ENCODE measurements at regions not wholly inside any gene's neighbourhood (a gene's known extent, or its start where the extent isn't known, plus 50 kb on each side); places are given as distances from the start of the nearest gene placed in this dataset.

DNA sequence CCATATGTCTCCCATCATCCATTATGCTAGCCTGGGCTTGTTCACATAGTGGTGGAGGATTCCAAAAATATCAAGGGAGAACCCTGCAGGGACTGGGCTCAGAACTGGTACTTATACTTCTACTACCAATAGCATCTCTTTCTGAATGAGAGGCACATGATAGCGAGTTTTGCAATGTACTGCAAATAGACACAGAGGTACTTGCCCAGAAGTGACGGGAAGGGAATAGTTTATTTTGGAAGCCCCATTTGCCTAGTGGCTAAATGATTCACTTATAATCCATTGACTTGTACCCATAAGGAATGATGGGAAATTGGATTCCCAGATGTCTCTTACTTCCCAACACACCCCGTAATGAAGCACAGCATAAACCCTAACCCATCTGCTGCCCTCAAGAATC is 124.8 kb upstream of the ERCC4 start:
- Histone ChIP-seq H3K4me1 (no peaks in the 10 kb centered on the region), H3K27ac (no peak overlapping the region), H3K27me3 (ENCODE audit: low read depth) (peaks cover 7% of the 10 kb centered on the region), H3K4me3 (no peak overlapping the region), H3K9me3 (no peaks in the 10 kb centered on the region), H3K36me3 (no peaks in the 10 kb centered on the region)
- TF ChIP-seq, protein P1, sequence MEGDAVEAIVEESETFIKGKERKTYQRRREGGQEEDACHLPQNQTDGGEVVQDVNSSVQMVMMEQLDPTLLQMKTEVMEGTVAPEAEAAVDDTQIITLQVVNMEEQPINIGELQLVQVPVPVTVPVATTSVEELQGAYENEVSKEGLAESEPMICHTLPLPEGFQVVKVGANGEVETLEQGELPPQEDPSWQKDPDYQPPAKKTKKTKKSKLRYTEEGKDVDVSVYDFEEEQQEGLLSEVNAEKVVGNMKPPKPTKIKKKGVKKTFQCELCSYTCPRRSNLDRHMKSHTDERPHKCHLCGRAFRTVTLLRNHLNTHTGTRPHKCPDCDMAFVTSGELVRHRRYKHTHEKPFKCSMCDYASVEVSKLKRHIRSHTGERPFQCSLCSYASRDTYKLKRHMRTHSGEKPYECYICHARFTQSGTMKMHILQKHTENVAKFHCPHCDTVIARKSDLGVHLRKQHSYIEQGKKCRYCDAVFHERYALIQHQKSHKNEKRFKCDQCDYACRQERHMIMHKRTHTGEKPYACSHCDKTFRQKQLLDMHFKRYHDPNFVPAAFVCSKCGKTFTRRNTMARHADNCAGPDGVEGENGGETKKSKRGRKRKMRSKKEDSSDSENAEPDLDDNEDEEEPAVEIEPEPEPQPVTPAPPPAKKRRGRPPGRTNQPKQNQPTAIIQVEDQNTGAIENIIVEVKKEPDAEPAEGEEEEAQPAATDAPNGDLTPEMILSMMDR (IDR thresholded peaks at IDR 0.05): no peak
- no peak for DNase-seq
- ATAC-seq: no peak
- intact Hi-C loops (cut with DNase I): no loop called here

DNA sequence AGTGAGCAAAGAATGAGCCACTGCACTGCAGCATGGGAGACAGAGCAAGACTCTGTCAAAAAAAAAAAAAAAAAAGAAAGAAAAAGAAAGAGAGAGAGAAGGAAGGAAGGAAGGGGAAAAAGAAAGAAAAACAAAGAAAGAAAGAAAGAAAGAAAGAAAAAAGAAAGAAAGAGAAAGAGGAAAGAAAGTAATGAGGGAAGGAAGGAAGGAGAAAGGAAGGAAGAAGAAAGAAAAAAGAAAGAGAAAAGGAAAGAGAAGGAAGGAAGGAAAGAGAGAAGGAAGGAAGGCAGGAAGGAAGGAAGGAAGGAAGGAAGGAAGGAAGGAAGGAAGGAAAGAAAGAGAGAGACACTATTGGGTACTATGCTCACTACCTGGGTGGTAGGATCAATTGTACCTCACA is 122.2 kb upstream of the ERCC4 start:
- Histone ChIP-seq H3K4me1 (no peaks in the 10 kb centered on the region), H3K27ac (no peak overlapping the region), H3K9me3 (no peaks in the 10 kb centered on the region), H3K36me3 (no peaks in the 10 kb centered on the region), H3K27me3 (ENCODE audit: low read depth) (peaks cover 2% of the 10 kb centered on the region), H3K4me3 (no peak overlapping the region)
- no peak for ATAC-seq
- TF ChIP-seq, protein P1 (IDR thresholded peaks at IDR 0.05): no peak
- intact Hi-C loops (cut with DNase I): no loop called here
- DNase-seq: no peak

DNA sequence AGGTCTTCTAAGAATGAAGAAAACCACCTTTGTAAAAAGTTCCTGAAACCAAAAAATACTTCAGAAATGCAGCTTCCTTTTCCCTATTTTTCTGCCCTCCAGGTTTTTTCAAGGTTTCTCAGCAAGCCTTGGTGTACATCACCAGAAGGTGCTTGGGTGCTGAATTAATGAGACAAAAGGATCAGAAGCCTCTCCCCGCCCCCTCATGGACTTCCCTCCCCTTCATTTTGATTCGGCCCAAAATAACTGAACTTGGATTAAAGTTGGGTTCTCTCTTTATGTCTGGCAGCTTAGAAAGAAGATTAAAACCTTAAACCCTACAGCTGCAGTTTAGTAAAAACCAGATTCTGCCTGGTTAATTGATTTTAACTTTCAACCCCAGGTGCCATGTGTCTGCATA is 121.7 kb upstream of the ERCC4 start:
- H3K4me3 ChIP-seq: no peak overlapping the region
- intact Hi-C loops (cut with DNase I): no loop called here
- TF ChIP-seq, protein P1 (IDR thresholded peaks at IDR 0.05): no peak
- H3K9me3 ChIP-seq: no peaks in the 10 kb centered on the region
- ATAC-seq (no peak), DNase-seq (no peak)
- no peak overlapping the region for H3K27ac ChIP-seq
- no peaks in the 10 kb centered on the region for H3K27me3 ChIP-seq (ENCODE audit: low read depth)
- no peaks in the 10 kb centered on the region for H3K4me1 ChIP-seq
- no peaks in the 10 kb centered on the region for H3K36me3 ChIP-seq

DNA sequence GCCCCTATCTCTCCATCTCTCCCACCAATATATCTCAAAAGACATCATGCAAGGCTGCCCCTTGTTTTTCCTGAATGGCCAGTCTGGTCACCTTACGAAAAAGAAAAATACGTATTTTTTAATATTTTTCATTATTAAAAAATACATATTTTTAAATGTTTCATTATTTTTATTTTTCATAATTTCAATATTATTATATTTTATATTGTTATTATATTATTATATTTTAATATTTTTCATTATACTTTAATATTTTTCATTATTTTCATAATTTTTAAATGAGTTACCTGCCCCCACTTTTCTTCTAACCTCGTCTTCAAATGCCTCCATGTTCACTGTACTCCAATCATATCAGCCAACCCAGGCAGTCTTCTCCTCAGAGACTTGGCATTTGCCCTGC is 116.0 kb upstream of the ERCC4 start:
- H3K36me3 ChIP-seq: no peaks in the 10 kb centered on the region
- ATAC-seq: no peak
- intact Hi-C loops (cut with DNase I): no loop called here
- H3K27me3 ChIP-seq (ENCODE audit: low read depth): no peaks in the 10 kb centered on the region
- TF ChIP-seq, protein P1 (IDR thresholded peaks at IDR 0.05): no peak
- H3K4me1 ChIP-seq: no peaks in the 10 kb centered on the region
- no peaks in the 10 kb centered on the region for H3K9me3 ChIP-seq
- H3K27ac ChIP-seq: no peak overlapping the region
- H3K4me3 ChIP-seq: no peak overlapping the region
- DNase-seq: no peak

DNA sequence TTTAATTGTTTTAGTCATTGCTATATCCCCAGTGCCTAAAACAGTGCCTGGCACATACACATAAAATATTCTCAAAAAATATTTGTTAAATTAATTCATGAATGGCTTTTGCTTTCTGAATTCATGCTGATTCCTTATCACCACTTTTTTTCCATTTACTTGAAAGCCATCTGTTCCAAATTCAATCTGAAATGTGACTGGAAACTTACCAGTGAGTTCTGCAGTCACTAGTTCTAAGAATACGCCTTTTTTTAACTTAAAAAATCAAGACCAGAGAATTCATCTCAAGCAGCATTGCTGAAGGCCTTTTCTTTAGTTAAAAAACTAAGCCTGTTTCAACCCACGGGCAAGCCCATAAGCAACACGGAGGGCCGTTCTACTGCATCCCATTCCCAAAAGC is 114.0 kb upstream of the ERCC4 start:
- H3K27me3 ChIP-seq (ENCODE audit: low read depth): peaks cover 5% of the 10 kb centered on the region
- intact Hi-C loops (cut with DNase I): no loop called here
- no peaks in the 10 kb centered on the region for H3K4me1 ChIP-seq
- no peak overlapping the region for H3K4me3 ChIP-seq
- TF ChIP-seq, protein P1 (IDR thresholded peaks at IDR 0.05): no peak
- ATAC-seq (no peak), DNase-seq (no peak)
- no peaks in the 10 kb centered on the region for H3K9me3 ChIP-seq
- no peaks in the 10 kb centered on the region for H3K36me3 ChIP-seq
- no peak overlapping the region for H3K27ac ChIP-seq

DNA sequence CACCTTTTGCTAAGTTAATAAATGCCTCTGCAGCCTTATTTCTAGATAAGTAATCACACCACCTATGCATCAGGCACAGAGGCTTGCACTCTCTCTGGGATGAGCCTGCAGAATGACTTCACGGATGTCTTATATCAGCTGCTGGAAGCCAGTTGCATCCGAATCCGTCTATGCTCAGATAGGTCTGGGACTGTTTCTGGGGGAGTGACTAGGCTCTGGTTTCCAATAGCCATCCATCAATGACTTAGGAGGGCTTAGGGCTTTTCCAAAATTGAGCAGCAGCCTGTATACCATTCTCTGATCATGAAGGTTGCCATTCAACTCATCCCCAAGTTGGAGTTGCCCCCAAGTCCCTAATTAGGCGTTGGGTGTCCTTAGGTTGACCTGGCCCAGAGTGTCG is 113.3 kb upstream of the ERCC4 start:
- intact Hi-C loops (cut with DNase I): no loop called here

More for the DNA sequence above, 113.3 kb upstream of the ERCC4 start:
- DNase-seq: no peak
- Histone ChIP-seq H3K4me3 (no peak overlapping the region), H3K4me1 (no peaks in the 10 kb centered on the region), H3K27me3 (ENCODE audit: low read depth) (peaks cover 5% of the 10 kb centered on the region), H3K36me3 (no peaks in the 10 kb centered on the region), H3K27ac (no peak overlapping the region), H3K9me3 (no peaks in the 10 kb centered on the region)
- TF ChIP-seq, protein P1 (IDR thresholded peaks at IDR 0.05): no peak
- no peak for ATAC-seq
